ENCODE measurements at regions not wholly inside any gene's neighbourhood (a gene's known extent, or its start where the extent isn't known, plus 50 kb on each side); places are given as distances from the start of the nearest gene placed in this dataset.
A peak's percentile ranks its signal among the peaks of the same experiment; 100 is the strongest.

GRCh38 chr9:115210699-115211098 is 92.7 kb upstream of the TNC start:
- FAIRE-seq: no peak

GRCh38 chr9:115211413-115212124 is 93.6 kb upstream of the TNC start:
- FAIRE-seq: peak; percentile 69

GRCh38 chr9:115212125-115212605 is 94.2 kb upstream of the TNC start:
- FAIRE-seq: no peak

GRCh38 chr9:115212832-115213231 is 94.9 kb upstream of the TNC start:
- peak; percentile 60 for FAIRE-seq

GRCh38 chr9:115213818-115214334 is 95.9 kb upstream of the TNC start:
- FAIRE-seq: peak; percentile 96

GRCh38 chr9:115216873-115217272 is 98.9 kb upstream of the TNC start:
- no peak for FAIRE-seq

- FAIRE-seq: no peak
These were observed 102.5 kb upstream of the TNC start for GRCh38 chr9:115220319-115221005.

- FAIRE-seq: no peak
These were observed 105.5 kb upstream of the TNC start for GRCh38 chr9:115223471-115223870.

- no peak for FAIRE-seq
These were observed 107.6 kb upstream of the TNC start for GRCh38 chr9:115225459-115226116.

- FAIRE-seq: no peak
These were observed 108.2 kb upstream of the TNC start for GRCh38 chr9:115226152-115226551.

- no peak for FAIRE-seq
These were observed 111.5 kb upstream of the TNC start for GRCh38 chr9:115229496-115229895.

- FAIRE-seq: no peak
These were observed 113.1 kb upstream of the TNC start for GRCh38 chr9:115230924-115231515.

- no peak for FAIRE-seq
These were observed 114.3 kb upstream of the TNC start for GRCh38 chr9:115232181-115232774.

GRCh38 chr9:115234094-115234493 is 116.1 kb upstream of the TNC start:
- FAIRE-seq: no peak

- no peak for FAIRE-seq
These were observed 117.3 kb upstream of the TNC start for GRCh38 chr9:115235221-115235620.

GRCh38 chr9:115237385-115237998 is 119.5 kb upstream of the TNC start:
- no peak for FAIRE-seq

- FAIRE-seq: no peak
These were observed 122.7 kb upstream of the TNC start for GRCh38 chr9:115240676-115241075.

- no peak for FAIRE-seq
These were observed 123.7 kb upstream of the TNC start for GRCh38 chr9:115241641-115242040.

- FAIRE-seq: peak; percentile 85
These were observed 131.5 kb upstream of the TNC start for GRCh38 chr9:115249488-115249887.

GRCh38 chr9:115250621-115251032 is 132.7 kb upstream of the TNC start:
- FAIRE-seq: no peak

- FAIRE-seq: peak; percentile 87
These were observed 136.6 kb upstream of the TNC start for GRCh38 chr9:115254287-115255180.

Measured in endometrium (tissue), 2 donors.